SK-N-SH (cell line): ENCODE measurements at regions not wholly inside any gene's neighbourhood (a gene's known extent, or its start where the extent isn't known, plus 50 kb on each side); places are given as distances from the start of the nearest gene placed in this dataset.

Experiments used
- CTCF ChIA-PET: fragments of 300-600, 350-600 bp; formaldehyde crosslinking; extraction: SDS; loops from one replicate; lab custom pipeline; 2021; lab: Yijun Ruan, JAX
- POLR2A ChIA-PET: fragments of 350-600 bp; sonication (Branson Sonifier 250); formaldehyde crosslinking; extraction: SDS; loops from one replicate; lab custom pipeline; 2020; ENCODE audit warnings: antibody characterized with exemption, inconsistent platforms; lab: Yijun Ruan, JAX
- DNase-seq: peaks from one replicate; pipeline ENCODE4 v3.0.0; 2012
- H2AFZ ChIP-seq: fragments of 200-600 bp; sonication (generic); 2 replicates; pipeline ENCODE4 v1.8.1; 2016; ENCODE audit warnings: antibody characterized with exemption, mild to moderate bottlenecking, low read depth
- H3F3A ChIP-seq: fragments of 200-600 bp; sonication (generic); replicated peaks from 2 replicates; pipeline ENCODE3; 2016; ENCODE audit warnings: antibody characterized with exemption, mild to moderate bottlenecking; ENCODE audit not compliant: insufficient read depth
- H3K27ac ChIP-seq, 2 experiments: fragments of 200-500 bp in 1 of 2; fragments of 200-600 bp in 1 of 2; sonication (Bioruptor generic) in 1 of 2; sonication (generic), shearing (Covaris generic) in 1 of 2; 2 replicates each; pipeline versions ENCODE4 v1.5.1 to v1.6.1; 2014 to 2016; ENCODE audit warnings: low read depth in 2 of 2, inconsistent platforms in 1 of 2, low read length in 1 of 2, mild to moderate bottlenecking in 1 of 2, mixed read lengths in 1 of 2
- H3K27me3 ChIP-seq: fragments of 200-600 bp; sonication (generic), shearing (Covaris generic); 2 replicates; pipeline ENCODE4 v1.6.1; 2016; ENCODE audit warnings: mixed run types; ENCODE audit not compliant: insufficient read depth
- H3K36me3 ChIP-seq, 2 experiments: fragments of 200-500 bp in 1 of 2; fragments of 200-600 bp in 1 of 2; sonication (Bioruptor generic) in 1 of 2; sonication (generic) in 1 of 2; replicated peaks in 1 of 2; 2 replicates each; pipeline versions ENCODE3 to v1.5.1; 2014 to 2016; ENCODE audit warnings: low read length in 1 of 2, mild to moderate bottlenecking in 1 of 2; ENCODE audit not compliant: insufficient read depth in 2 of 2, control insufficient read depth in 1 of 2
- H3K4me1 ChIP-seq, 2 experiments: fragments of 200-500 bp in 1 of 2; fragments of 200-600 bp in 1 of 2; sonication (Bioruptor generic) in 1 of 2; sonication (generic), shearing (Covaris generic) in 1 of 2; 2 replicates each; pipeline versions ENCODE4 v1.5.1 to v1.6.1; 2014 to 2016; ENCODE audit warnings: low read depth in 1 of 2, low read length in 1 of 2, mixed run types in 1 of 2; ENCODE audit not compliant: insufficient read depth in 2 of 2, control insufficient read depth in 1 of 2
- H3K4me2 ChIP-seq: fragments of 200-600 bp; sonication (generic), shearing (Covaris generic); 2 replicates; pipeline ENCODE4 v1.6.1; 2017; ENCODE audit warnings: mixed run types
- H3K4me3 ChIP-seq, 2 experiments: fragments of 200-500 bp in 1 of 2; fragments of 200-600 bp in 1 of 2; sonication (Bioruptor generic) in 1 of 2; sonication (generic), shearing (Covaris generic) in 1 of 2; 2 replicates each; pipeline versions ENCODE4 v1.5.1 to v1.8.1; 2014 to 2016; ENCODE audit warnings: low read depth in 2 of 2, inconsistent platforms in 1 of 2, low read length in 1 of 2, mild to moderate bottlenecking in 1 of 2, mixed read lengths in 1 of 2, moderate library complexity in 1 of 2
- H3K79me2 ChIP-seq: fragments of 200-600 bp; sonication (generic); 2 replicates; pipeline ENCODE4 v1.8.1; 2017; ENCODE audit warnings: mild to moderate bottlenecking; ENCODE audit not compliant: insufficient read depth
- H3K9ac ChIP-seq: fragments of 200-600 bp; sonication (generic); 2 replicates; pipeline ENCODE4 v1.6.1; 2017; ENCODE audit warnings: mixed run types
- H3K9me2 ChIP-seq: fragments of 200-600 bp; sonication (generic); 2 replicates; pipeline ENCODE4 v1.6.1; 2017; ENCODE audit warnings: mixed run types
- H3K9me3 ChIP-seq: fragments of 200-600 bp; sonication (generic); 2 replicates; pipeline ENCODE4 v1.6.1; 2017; ENCODE audit warnings: mixed run types, mild to moderate bottlenecking, moderate library complexity
- H4K20me1 ChIP-seq: fragments of 200-600 bp; sonication (generic); 2 replicates; pipeline ENCODE4 v1.6.1; 2017; ENCODE audit warnings: mild to moderate bottlenecking, mixed run types; ENCODE audit not compliant: insufficient read depth
- ELF1 ChIP-seq: IDR thresholded peaks from 2 replicates; pipeline ENCODE4 v1.4.0; 2012
- EP300 ChIP-seq, 2 experiments: IDR thresholded peaks; 2 replicates each; pipeline versions ENCODE4 v1.4.0 to v1.6.1; 2012; ENCODE audit warnings: borderline replicate concordance in 1 of 2, low read depth in 1 of 2, low read length in 1 of 2
- FOSL2 ChIP-seq: IDR thresholded peaks from 2 replicates; pipeline ENCODE4 v1.4.0; 2012; ENCODE audit warnings: low read depth, mild to moderate bottlenecking, moderate library complexity, borderline replicate concordance
- GABPA ChIP-seq: IDR thresholded peaks from 2 replicates; pipeline ENCODE4 v1.4.0; 2012; ENCODE audit warnings: low read depth, mild to moderate bottlenecking
- MXI1 ChIP-seq: IDR thresholded peaks from 2 replicates; pipeline ENCODE4 v1.6.1; 2012; ENCODE audit warnings: mild to moderate bottlenecking, low read depth, low read length, improper control_type of control experiment
- NRF1 ChIP-seq: IDR thresholded peaks from 2 replicates; pipeline ENCODE4 v1.6.1; 2012; ENCODE audit warnings: low read depth, mild to moderate bottlenecking, low read length
- RAD21 ChIP-seq: IDR thresholded peaks from 2 replicates; pipeline ENCODE4 v1.6.1; 2012; ENCODE audit warnings: mild to moderate bottlenecking, low read length
- RFX5 ChIP-seq: IDR thresholded peaks from 2 replicates; pipeline ENCODE4 v1.6.1; 2012; ENCODE audit warnings: mild to moderate bottlenecking, improper control_type of control experiment, low read length
- TAF1 ChIP-seq: IDR thresholded peaks from 2 replicates; pipeline ENCODE4 v1.6.1; 2012; ENCODE audit warnings: low read depth, mild to moderate bottlenecking, low read length, moderate library complexity, borderline replicate concordance
- TCF12 ChIP-seq: IDR thresholded peaks from 2 replicates; pipeline ENCODE4 v1.4.0; 2012
- WGBS: methylation state at CpG from one replicate; pipeline ENCODE4 v1.1.6; 2017; ENCODE audit warnings: low lambda C conversion rate; 5-methylcytosine and 5-hydroxymethylcytosine counted together
- TF ChIP-seq, protein P1 (sequence below): fragments of 200-600 bp; sonication (generic); IDR thresholded peaks from 2 replicates; pipeline ENCODE4 v1.6.1; 2017; ENCODE audit warnings: antibody characterized with exemption, mild to moderate bottlenecking, moderate library complexity
- TF ChIP-seq, protein P2 (sequence below): fragments of 150-350 bp; IDR thresholded peaks from 2 replicates; pipeline ENCODE4 v1.6.1; 2016; ENCODE audit warnings: mild to moderate bottlenecking, low read depth, low read length

DNA sequence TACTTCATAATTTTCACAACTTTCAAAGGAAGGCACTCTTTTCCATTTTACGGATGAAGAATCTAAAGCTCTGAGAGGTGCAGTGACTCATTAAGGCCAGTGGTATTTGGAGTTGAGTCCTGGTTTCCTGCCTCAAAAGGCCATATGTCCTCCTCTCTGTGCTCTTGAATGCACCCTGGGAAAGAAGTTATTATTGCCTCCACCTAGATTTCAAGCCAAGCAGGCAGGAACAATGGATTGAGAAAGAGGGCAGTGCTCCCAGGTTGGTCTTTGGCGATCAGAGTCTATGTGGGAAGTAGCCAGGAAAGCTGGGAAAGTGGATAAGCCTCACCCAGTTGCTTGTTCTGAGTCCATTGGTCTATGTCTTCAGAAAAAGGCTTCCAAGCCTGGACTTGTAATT lies 165.0 kb downstream of the MAFB start:
- no peaks in the 10 kb centered on the region; a peak in 1 of 4 replicates for H3K4me1 ChIP-seq
- H4K20me1 ChIP-seq: no peaks in the 10 kb centered on the region
- no peak for DNase-seq
- H3K9me3 ChIP-seq: no peaks in the 10 kb centered on the region
- no peak overlapping the region for H3K9ac ChIP-seq
- ChIA-PET POLR2A (no interaction called here), CTCF (no interaction called here)
- no peak overlapping the region for H3K4me2 ChIP-seq
- WGBS: 52% methylated on average over 2 of the region's 2 CpGs
- H3K36me3 ChIP-seq: no peaks in the 10 kb centered on the region
- H3K79me2 ChIP-seq: no peaks in the 10 kb centered on the region
- H3F3A ChIP-seq: no peaks in the 10 kb centered on the region
- H3K4me3 ChIP-seq: no peak overlapping the region
- H3K27ac ChIP-seq: no peak overlapping the region
- TF ChIP-seq NRF1 (no peak), ELF1 (no peak), FOSL2 (no peak), EP300 (IDR thresholded peaks at IDR 0.05; ENCODE audit: borderline replicate concordance in 1 of 2, low read depth in 1 of 2, low read length in 1 of 2) (no peak)
- TF ChIP-seq, protein P1, sequence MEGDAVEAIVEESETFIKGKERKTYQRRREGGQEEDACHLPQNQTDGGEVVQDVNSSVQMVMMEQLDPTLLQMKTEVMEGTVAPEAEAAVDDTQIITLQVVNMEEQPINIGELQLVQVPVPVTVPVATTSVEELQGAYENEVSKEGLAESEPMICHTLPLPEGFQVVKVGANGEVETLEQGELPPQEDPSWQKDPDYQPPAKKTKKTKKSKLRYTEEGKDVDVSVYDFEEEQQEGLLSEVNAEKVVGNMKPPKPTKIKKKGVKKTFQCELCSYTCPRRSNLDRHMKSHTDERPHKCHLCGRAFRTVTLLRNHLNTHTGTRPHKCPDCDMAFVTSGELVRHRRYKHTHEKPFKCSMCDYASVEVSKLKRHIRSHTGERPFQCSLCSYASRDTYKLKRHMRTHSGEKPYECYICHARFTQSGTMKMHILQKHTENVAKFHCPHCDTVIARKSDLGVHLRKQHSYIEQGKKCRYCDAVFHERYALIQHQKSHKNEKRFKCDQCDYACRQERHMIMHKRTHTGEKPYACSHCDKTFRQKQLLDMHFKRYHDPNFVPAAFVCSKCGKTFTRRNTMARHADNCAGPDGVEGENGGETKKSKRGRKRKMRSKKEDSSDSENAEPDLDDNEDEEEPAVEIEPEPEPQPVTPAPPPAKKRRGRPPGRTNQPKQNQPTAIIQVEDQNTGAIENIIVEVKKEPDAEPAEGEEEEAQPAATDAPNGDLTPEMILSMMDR: no peak
- H3K9me2 ChIP-seq: no peaks in the 10 kb centered on the region
- H3K27me3 ChIP-seq: peaks cover 6% of the 10 kb centered on the region; the same call in 1 of the 2 replicates
- H2AFZ ChIP-seq: no peak overlapping the region

DNA sequence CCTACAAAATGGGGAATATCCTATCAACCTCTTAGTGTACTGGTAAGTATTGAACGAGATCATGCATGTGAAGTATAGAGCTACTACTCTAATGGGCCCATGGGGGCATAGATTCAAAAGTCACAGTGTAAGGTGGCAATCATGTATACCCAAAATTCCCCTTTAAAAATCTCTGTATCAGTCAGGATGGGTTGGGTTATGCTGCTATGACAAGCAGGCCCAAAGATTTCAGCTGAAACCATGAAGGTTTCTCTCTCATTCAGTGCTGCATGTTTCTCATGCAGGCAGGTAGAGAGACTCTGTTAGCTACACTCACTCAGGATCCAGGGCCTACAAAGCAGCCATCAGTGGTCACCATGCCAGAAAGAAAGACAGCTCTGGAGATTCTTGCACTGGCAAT lies 166.6 kb downstream of the MAFB start:
- H2AFZ ChIP-seq: no peak overlapping the region
- H3K27me3 ChIP-seq: peaks cover 6% of the 10 kb centered on the region; the same call in 1 of the 2 replicates
- ChIA-PET CTCF (interaction anchor here (1.7 kb wide), 1 partner anchor 11 kb away, joined by 4 read pairs; no protein-coding TSS in a partner anchor), POLR2A (no interaction called here)
- no peaks in the 10 kb centered on the region for H3K9me2 ChIP-seq
- H3K4me2 ChIP-seq: no peak overlapping the region
- no peak for DNase-seq
- H3K4me3 ChIP-seq: no peak overlapping the region
- H3K36me3 ChIP-seq: no peaks in the 10 kb centered on the region
- no peak overlapping the region for H3K9ac ChIP-seq
- WGBS: 7% methylated on average over 1 of the region's 1 CpG
- H3K4me1 ChIP-seq: no peaks in the 10 kb centered on the region; a peak in 1 of 4 replicates
- TF ChIP-seq TAF1 (no peak), GABPA (no peak), NRF1 (no peak), RFX5 (no peak), EP300 (IDR thresholded peaks at IDR 0.05; ENCODE audit: borderline replicate concordance in 1 of 2, low read depth in 1 of 2, low read length in 1 of 2) (no peak), TCF12 (no peak), MXI1 (no peak), RAD21 (no peak)
- TF ChIP-seq, protein P2, sequence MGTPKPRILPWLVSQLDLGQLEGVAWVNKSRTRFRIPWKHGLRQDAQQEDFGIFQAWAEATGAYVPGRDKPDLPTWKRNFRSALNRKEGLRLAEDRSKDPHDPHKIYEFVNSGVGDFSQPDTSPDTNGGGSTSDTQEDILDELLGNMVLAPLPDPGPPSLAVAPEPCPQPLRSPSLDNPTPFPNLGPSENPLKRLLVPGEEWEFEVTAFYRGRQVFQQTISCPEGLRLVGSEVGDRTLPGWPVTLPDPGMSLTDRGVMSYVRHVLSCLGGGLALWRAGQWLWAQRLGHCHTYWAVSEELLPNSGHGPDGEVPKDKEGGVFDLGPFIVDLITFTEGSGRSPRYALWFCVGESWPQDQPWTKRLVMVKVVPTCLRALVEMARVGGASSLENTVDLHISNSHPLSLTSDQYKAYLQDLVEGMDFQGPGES: no peak
- H3K79me2 ChIP-seq: no peaks in the 10 kb centered on the region
- H3F3A ChIP-seq: no peaks in the 10 kb centered on the region
- H3K27ac ChIP-seq: no peak overlapping the region
- no peaks in the 10 kb centered on the region for H3K9me3 ChIP-seq
- no peaks in the 10 kb centered on the region for H4K20me1 ChIP-seq
